Prostate gland (tissue), 2 donors: ENCODE measurements at regions not wholly inside any gene's neighbourhood (a gene's known extent, or its start where the extent isn't known, plus 50 kb on each side); places are given as distances from the start of the nearest gene placed in this dataset.
"Not testable (repeated sequence)": the region's sequence is repeated elsewhere in the genome, so short reads cannot be mapped to it uniquely, and the experiment has no call there.

Source experiments
- POLR2A ChIP-seq: fragments of 450-650 bp; IDR thresholded peaks from one replicate; pipeline ENCODE4 v1.6.1; 2016; ENCODE audit warnings: antibody characterized with exemption, mild to moderate bottlenecking
- POLR2AphosphoS5 ChIP-seq: sonication (generic); formaldehyde crosslinking; IDR thresholded peaks from one replicate; pipeline ENCODE4 v1.6.1; 2017; ENCODE audit warnings: antibody characterized with exemption
- TF ChIP-seq, protein P1 (sequence below), 4 experiments: fragments of 200-600 bp in 2 of 4; fragments of 450-650 bp in 2 of 4; sonication (generic) in 2 of 4; IDR thresholded peaks; 1 replicate in 3 of 4; 2 replicates in 1 of 4; pipeline ENCODE4 v1.5.1; 2016 to 2019; ENCODE audit warnings: antibody characterized with exemption in 4 of 4, mild to moderate bottlenecking in 2 of 4, moderate library complexity in 2 of 4

DNA sequence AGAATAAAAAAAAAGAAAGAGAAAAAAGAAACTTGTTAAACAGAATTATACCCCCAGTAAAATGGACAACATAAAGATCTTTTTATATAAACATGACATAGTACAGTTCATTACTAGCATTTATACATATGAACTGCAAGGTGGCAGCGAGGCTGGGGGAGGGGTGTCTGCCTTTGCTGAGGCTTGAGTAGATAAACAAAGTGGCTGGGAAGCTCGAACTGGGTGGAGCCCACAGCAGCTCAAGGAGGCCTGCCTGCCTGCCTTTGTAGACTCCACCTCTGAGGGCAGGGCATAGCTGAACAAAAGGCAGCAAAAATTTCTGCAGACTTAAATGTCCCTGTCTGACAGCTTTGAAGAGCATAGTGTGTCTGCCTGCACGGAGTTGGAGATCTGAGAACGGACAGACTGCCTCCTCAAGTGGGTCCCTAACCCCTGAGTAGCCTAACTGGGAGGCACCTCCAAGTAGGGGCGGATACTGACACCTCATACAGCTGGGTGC is 108.9 kb upstream of the SNX7 start:
- TF ChIP-seq, protein P1, sequence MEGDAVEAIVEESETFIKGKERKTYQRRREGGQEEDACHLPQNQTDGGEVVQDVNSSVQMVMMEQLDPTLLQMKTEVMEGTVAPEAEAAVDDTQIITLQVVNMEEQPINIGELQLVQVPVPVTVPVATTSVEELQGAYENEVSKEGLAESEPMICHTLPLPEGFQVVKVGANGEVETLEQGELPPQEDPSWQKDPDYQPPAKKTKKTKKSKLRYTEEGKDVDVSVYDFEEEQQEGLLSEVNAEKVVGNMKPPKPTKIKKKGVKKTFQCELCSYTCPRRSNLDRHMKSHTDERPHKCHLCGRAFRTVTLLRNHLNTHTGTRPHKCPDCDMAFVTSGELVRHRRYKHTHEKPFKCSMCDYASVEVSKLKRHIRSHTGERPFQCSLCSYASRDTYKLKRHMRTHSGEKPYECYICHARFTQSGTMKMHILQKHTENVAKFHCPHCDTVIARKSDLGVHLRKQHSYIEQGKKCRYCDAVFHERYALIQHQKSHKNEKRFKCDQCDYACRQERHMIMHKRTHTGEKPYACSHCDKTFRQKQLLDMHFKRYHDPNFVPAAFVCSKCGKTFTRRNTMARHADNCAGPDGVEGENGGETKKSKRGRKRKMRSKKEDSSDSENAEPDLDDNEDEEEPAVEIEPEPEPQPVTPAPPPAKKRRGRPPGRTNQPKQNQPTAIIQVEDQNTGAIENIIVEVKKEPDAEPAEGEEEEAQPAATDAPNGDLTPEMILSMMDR (IDR thresholded peaks at IDR 0.05), result not testable (repeated sequence)
- not testable (repeated sequence) for TF ChIP-seq POLR2A, POLR2AphosphoS5
